ENCODE measurements at regions not wholly inside any gene's neighbourhood (a gene's known extent, or its start where the extent isn't known, plus 50 kb on each side); places are given as distances from the start of the nearest gene placed in this dataset.

GRCh38 chr10:131811630-131812403 is 89.0 kb upstream of the PPP2R2D start:
- H3K9me3 ChIP-seq (replicated peaks; ENCODE audit: control insufficient read depth, insufficient read depth, low read length), result no peaks in the 10 kb centered on the region
- FAIRE-seq (no peak), DNase-seq (ENCODE audit: low read depth, low spot score) (no peak)
- intact Hi-C loops (cut with micrococcal nuclease) (no loop called here), dilution Hi-C loops (cut with MboI; ENCODE audit: extremely low pct_ligation_motif_present, low sequenced_read_pairs) (no loop called here)
- ChIA-PET CTCF (no interaction called here), POLR2A (no interaction called here)
- H4K20me1 ChIP-seq (replicated peaks; ENCODE audit: control insufficient read depth, extremely low read depth, insufficient read depth, low read length), result no peaks in the 10 kb centered on the region
- no peak overlapping the region for H3K4me2 ChIP-seq (ENCODE audit: insufficient read depth, low read length)
- H3K27me3 ChIP-seq (ENCODE audit: control insufficient read depth in 2 of 2, insufficient read depth in 2 of 2, low read length in 2 of 2), result no peaks in the 10 kb centered on the region
- H3K79me2 ChIP-seq (ENCODE audit: control insufficient read depth, insufficient read depth, low read length), result no peaks in the 10 kb centered on the region
- H2AFZ ChIP-seq (ENCODE audit: low read depth, low read length), result no peak overlapping the region
- BruUV-seq (replicated peaks), result no TSS peak
- H3K4me1 ChIP-seq (ENCODE audit: control insufficient read depth, extremely low read depth, insufficient read depth, low read length), result no peaks in the 10 kb centered on the region
- no peak for TF ChIP-seq POLR2AphosphoS5 (IDR thresholded peaks at IDR 0.05; ENCODE audit: insufficient read depth, low read depth, low read length)
- no peak for TF ChIP-seq FOS (IDR thresholded peaks at IDR 0.05; ENCODE audit: borderline replicate concordance, insufficient read depth, low read length)
- TF ChIP-seq POLR2A (IDR thresholded peaks at IDR 0.05; ENCODE audit: low read depth, low read length), result no peak
- no peak overlapping the region for H3K9ac ChIP-seq (replicated peaks; ENCODE audit: extremely low read depth, insufficient read depth, low read length)
- no peaks in the 10 kb centered on the region for H3K36me3 ChIP-seq (ENCODE audit: control insufficient read depth in 2 of 2, extremely low read depth in 1 of 2, insufficient read depth in 2 of 2, low read length in 2 of 2)
- H3K4me3 ChIP-seq (replicated peaks in 1 of 3; ENCODE audit: insufficient read depth in 1 of 3, low read depth in 1 of 3, low read length in 3 of 3), result no peak overlapping the region
- no peaks in the 10 kb centered on the region for H3K9me1 ChIP-seq (replicated peaks; ENCODE audit: control insufficient read depth, extremely low read depth, insufficient read depth, low read length)
- no peak overlapping the region for H3K27ac ChIP-seq (ENCODE audit: insufficient read depth, low read depth, low read length)

- Histone ChIP-seq H3K36me3 (ENCODE audit: control insufficient read depth in 2 of 2, extremely low read depth in 1 of 2, insufficient read depth in 2 of 2, low read length in 2 of 2) (no peaks in the 10 kb centered on the region), H4K20me1 (replicated peaks; ENCODE audit: control insufficient read depth, extremely low read depth, insufficient read depth, low read length) (no peaks in the 10 kb centered on the region), H3K4me3 (replicated peaks in 1 of 3; ENCODE audit: insufficient read depth in 1 of 3, low read depth in 1 of 3, low read length in 3 of 3) (no peak overlapping the region), H3K9me3 (replicated peaks; ENCODE audit: control insufficient read depth, insufficient read depth, low read length) (no peaks in the 10 kb centered on the region), H3K9ac (replicated peaks; ENCODE audit: extremely low read depth, insufficient read depth, low read length) (no peak overlapping the region), H3K27ac (ENCODE audit: insufficient read depth, low read depth, low read length) (no peak overlapping the region), H3K4me2 (ENCODE audit: insufficient read depth, low read length) (no peak overlapping the region), H3K27me3 (ENCODE audit: control insufficient read depth in 2 of 2, insufficient read depth in 2 of 2, low read length in 2 of 2) (no peaks in the 10 kb centered on the region), H2AFZ (ENCODE audit: low read depth, low read length) (no peak overlapping the region), H3K9me1 (replicated peaks; ENCODE audit: control insufficient read depth, extremely low read depth, insufficient read depth, low read length) (no peaks in the 10 kb centered on the region), H3K4me1 (ENCODE audit: control insufficient read depth, extremely low read depth, insufficient read depth, low read length) (no peaks in the 10 kb centered on the region), H3K79me2 (ENCODE audit: control insufficient read depth, insufficient read depth, low read length) (no peaks in the 10 kb centered on the region)
- CTCF ChIA-PET, result no interaction called here
- no peak for DNase-seq (ENCODE audit: low read depth, low spot score)
- no peak for FAIRE-seq
- no TSS peak for BruUV-seq (replicated peaks)
- POLR2A ChIA-PET, result no interaction called here
- TF ChIP-seq EZH2 (IDR thresholded peaks at IDR 0.05; ENCODE audit: borderline replicate concordance, low read depth, low read length, severe bottlenecking) (no peak), JUN (IDR thresholded peaks at IDR 0.05; ENCODE audit: borderline replicate concordance, insufficient read depth, insufficient read length, low read depth) (no peak), POLR2AphosphoS5 (IDR thresholded peaks at IDR 0.05; ENCODE audit: insufficient read depth, low read depth, low read length) (no peak), POLR2A (IDR thresholded peaks at IDR 0.05; ENCODE audit: low read depth, low read length) (no peak), CTCF (IDR thresholded peaks at IDR 0.05; ENCODE audit: extremely low read depth in 1 of 2, insufficient read depth in 1 of 2, low read depth in 1 of 2, low read length in 2 of 2) (no peak), MYC (IDR thresholded peaks at IDR 0.05; ENCODE audit: low read depth, low read length) (no peak), FOS (IDR thresholded peaks at IDR 0.05; ENCODE audit: borderline replicate concordance, insufficient read depth, low read length) (no peak), GATA2 (IDR thresholded peaks at IDR 0.05; ENCODE audit: insufficient read depth, insufficient read length, low read depth, low read length) (no peak)
- TF ChIP-seq, protein P1, sequence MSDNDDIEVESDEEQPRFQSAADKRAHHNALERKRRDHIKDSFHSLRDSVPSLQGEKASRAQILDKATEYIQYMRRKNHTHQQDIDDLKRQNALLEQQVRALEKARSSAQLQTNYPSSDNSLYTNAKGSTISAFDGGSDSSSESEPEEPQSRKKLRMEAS (IDR thresholded peaks at IDR 0.05; ENCODE audit: insufficient read depth, insufficient read length), result no peak
- dilution Hi-C loops (cut with MboI; ENCODE audit: extremely low pct_ligation_motif_present, low sequenced_read_pairs) (no loop called here), intact Hi-C loops (cut with micrococcal nuclease) (no loop called here)
These were observed 87.8 kb upstream of the PPP2R2D start for GRCh38 chr10:131812736-131813604.
